ENCODE measurements at regions not wholly inside any gene's neighbourhood (a gene's known extent, or its start where the extent isn't known, plus 50 kb on each side); places are given as distances from the start of the nearest gene placed in this dataset.

DNA sequence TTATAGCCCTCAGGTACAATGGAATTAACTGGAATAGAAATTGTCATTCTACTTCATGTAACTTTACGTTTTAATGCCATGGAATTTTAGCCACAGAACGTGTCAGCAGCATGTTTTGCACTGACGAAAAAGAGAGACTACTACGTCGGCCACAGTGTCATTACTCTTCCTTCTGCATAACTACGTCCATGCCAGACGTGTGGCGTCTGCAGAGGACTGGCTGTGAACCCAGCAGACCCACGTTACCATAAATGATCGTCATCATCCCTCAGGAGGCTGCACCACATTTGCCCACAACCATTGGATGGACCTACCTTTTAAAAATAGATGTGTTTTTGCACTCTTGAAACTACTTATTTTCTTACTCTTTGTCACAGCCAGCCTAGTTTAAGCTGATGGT lies 63.8 kb upstream of the ATG10 start:
- H4K91ac ChIP-seq (ENCODE audit: low read depth, low read length) = no peak overlapping the region
- H3K14ac ChIP-seq (ENCODE audit: low read length) = no peak overlapping the region
- DNase-seq = no peak
- H3K79me1 ChIP-seq (ENCODE audit: low read length) = no peaks in the 10 kb centered on the region
- no peak overlapping the region for H2BK120ac ChIP-seq (ENCODE audit: insufficient read depth, low read length, poor library complexity)
- no peak overlapping the region for H3K18ac ChIP-seq (ENCODE audit: low read length)
- H2BK12ac ChIP-seq (ENCODE audit: low read length) = no peak overlapping the region
- no CpG with 5 or more reads among the region's 10 CpGs for WGBS (ENCODE audit: extremely low coverage, insufficient coverage, insufficient read length)
- H3K36me3 ChIP-seq (ENCODE audit: control insufficient read depth in 1 of 2, insufficient read depth in 2 of 2, low read length in 2 of 2) = no peaks in the 10 kb centered on the region
- H4K12ac ChIP-seq (ENCODE audit: low read depth, low read length) = no peak overlapping the region
- H3K27ac ChIP-seq (ENCODE audit: low read depth, low read length) = no peak overlapping the region
- H4K8ac ChIP-seq (ENCODE audit: low read depth, low read length) = no peak overlapping the region
- H3K79me2 ChIP-seq (ENCODE audit: control insufficient read depth, insufficient read depth, low read length, poor library complexity) = no peaks in the 10 kb centered on the region
- H3K9ac ChIP-seq (ENCODE audit: low read length) = no peak overlapping the region
- H3K4me2 ChIP-seq (ENCODE audit: low read length) = no peak overlapping the region
- H2BK5ac ChIP-seq (ENCODE audit: low read depth, low read length, poor library complexity) = no peak overlapping the region
- no peak overlapping the region for H3K4ac ChIP-seq (ENCODE audit: low read depth, low read length)
- no peaks in the 10 kb centered on the region for H3K27me3 ChIP-seq (ENCODE audit: insufficient read depth, low read length)
- no peaks in the 10 kb centered on the region for H3K9me3 ChIP-seq (ENCODE audit: insufficient read depth, low read depth, low read length)
- H3K23ac ChIP-seq (ENCODE audit: low read length) = no peak overlapping the region
- H3K4me3 ChIP-seq (ENCODE audit: low read depth, low read length) = no peak overlapping the region
- no peak overlapping the region for H2AK5ac ChIP-seq (ENCODE audit: low read length)
- no peak overlapping the region for H2AFZ ChIP-seq (ENCODE audit: insufficient read depth, low read length, poor library complexity)
- peaks cover 5% of the 10 kb centered on the region in 2 experiments for H3K4me1 ChIP-seq (ENCODE audit: control insufficient read depth in 1 of 2, insufficient read depth in 2 of 2, low read length in 2 of 2)

DNA sequence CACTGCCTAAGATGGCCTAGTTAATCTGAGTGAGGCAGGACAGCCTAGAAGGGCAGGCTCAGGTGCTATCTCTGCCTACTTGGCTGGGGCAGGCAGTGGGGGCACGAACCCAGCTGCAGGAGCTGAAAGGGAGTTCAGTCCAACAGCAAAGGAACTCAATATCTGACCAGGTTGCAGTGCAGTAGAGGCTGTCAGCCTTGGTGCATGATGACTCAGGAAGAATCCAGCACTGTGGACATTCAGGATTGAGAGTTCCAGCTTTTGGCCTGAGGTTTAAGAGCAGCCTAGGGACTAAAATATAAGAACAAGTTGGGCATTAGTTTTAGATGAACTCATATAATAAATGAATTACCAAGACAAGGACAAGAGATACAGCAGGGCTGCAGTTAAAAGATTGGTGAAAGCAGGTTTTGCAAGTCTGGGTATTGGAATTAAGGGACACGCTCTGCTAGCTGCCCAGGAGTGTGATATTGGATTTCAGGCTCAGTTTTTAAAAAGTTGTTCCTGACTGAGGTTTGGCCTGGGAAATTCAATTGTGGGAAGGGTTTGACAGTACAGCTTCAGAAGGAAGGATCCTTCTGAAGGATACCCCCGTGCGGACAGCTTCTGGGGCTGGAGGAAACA lies 64.7 kb upstream of the ATG10 start:
- Histone ChIP-seq H3K23ac (ENCODE audit: low read length) (no peak overlapping the region), H3K36me3 (ENCODE audit: control insufficient read depth in 1 of 2, insufficient read depth in 2 of 2, low read length in 2 of 2) (no peaks in the 10 kb centered on the region), H2AK5ac (ENCODE audit: low read length) (no peak overlapping the region), H3K79me2 (ENCODE audit: control insufficient read depth, insufficient read depth, low read length, poor library complexity) (no peaks in the 10 kb centered on the region), H2BK12ac (ENCODE audit: low read length) (no peak overlapping the region), H4K8ac (ENCODE audit: low read depth, low read length) (no peak overlapping the region), H2AFZ (ENCODE audit: insufficient read depth, low read length, poor library complexity) (no peak overlapping the region), H3K27me3 (ENCODE audit: insufficient read depth, low read length) (no peaks in the 10 kb centered on the region), H3K4me3 (ENCODE audit: low read depth, low read length) (no peak overlapping the region), H3K79me1 (ENCODE audit: low read length) (no peaks in the 10 kb centered on the region), H3K4ac (ENCODE audit: low read depth, low read length) (no peak overlapping the region), H3K4me1 (ENCODE audit: control insufficient read depth in 1 of 2, insufficient read depth in 2 of 2, low read length in 2 of 2) (peaks cover 5% of the 10 kb centered on the region in 2 experiments), H3K27ac (ENCODE audit: low read depth, low read length) (no peak overlapping the region), H3K4me2 (ENCODE audit: low read length) (no peak overlapping the region), H3K18ac (ENCODE audit: low read length) (no peak overlapping the region), H2BK5ac (ENCODE audit: low read depth, low read length, poor library complexity) (no peak overlapping the region), H4K91ac (ENCODE audit: low read depth, low read length) (no peak overlapping the region), H4K12ac (ENCODE audit: low read depth, low read length) (no peak overlapping the region), H3K9me3 (ENCODE audit: insufficient read depth, low read depth, low read length) (no peaks in the 10 kb centered on the region), H3K14ac (ENCODE audit: low read length) (no peak overlapping the region), H3K9ac (ENCODE audit: low read length) (no peak overlapping the region), H2BK120ac (ENCODE audit: insufficient read depth, low read length, poor library complexity) (no peak overlapping the region)
- no CpG with 5 or more reads among the region's 4 CpGs for WGBS (ENCODE audit: extremely low coverage, insufficient coverage, insufficient read length)
- peak in 1 of 2 donors; percentile 4 for DNase-seq

DNA sequence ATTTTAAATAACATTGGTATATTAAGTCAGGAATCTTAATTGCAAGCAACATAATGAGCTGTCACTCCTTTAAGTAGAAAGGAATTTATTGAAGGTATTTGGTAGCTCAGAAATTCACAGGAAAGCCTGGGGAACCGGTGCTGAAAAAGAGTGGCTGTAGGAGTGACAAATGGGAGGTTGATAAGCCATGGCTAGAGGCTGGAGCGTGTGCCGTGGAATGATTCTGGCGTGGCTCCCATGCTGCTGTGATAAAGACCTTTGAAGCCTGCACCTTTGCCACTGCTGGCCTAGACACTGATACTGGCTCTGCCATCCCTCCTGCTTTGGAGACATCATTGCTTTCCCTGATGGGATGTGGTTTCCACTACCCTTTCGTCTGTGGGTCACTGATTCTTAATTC lies 65.7 kb upstream of the ATG10 start:
- H4K12ac ChIP-seq (ENCODE audit: low read depth, low read length) = no peak overlapping the region
- H2BK5ac ChIP-seq (ENCODE audit: low read depth, low read length, poor library complexity) = no peak overlapping the region
- H3K79me1 ChIP-seq (ENCODE audit: low read length) = no peaks in the 10 kb centered on the region
- H3K4me2 ChIP-seq (ENCODE audit: low read length) = no peak overlapping the region
- no peak overlapping the region for H4K91ac ChIP-seq (ENCODE audit: low read depth, low read length)
- no peak overlapping the region for H3K4ac ChIP-seq (ENCODE audit: low read depth, low read length)
- H2AK5ac ChIP-seq (ENCODE audit: low read length) = peak overlapping the region; percentile 30
- no peak overlapping the region for H3K9ac ChIP-seq (ENCODE audit: low read length)
- H3K27me3 ChIP-seq (ENCODE audit: insufficient read depth, low read length) = no peaks in the 10 kb centered on the region
- H3K18ac ChIP-seq (ENCODE audit: low read length) = no peak overlapping the region
- no peak overlapping the region for H3K27ac ChIP-seq (ENCODE audit: low read depth, low read length)
- no peak overlapping the region for H2BK120ac ChIP-seq (ENCODE audit: insufficient read depth, low read length, poor library complexity)
- H2AFZ ChIP-seq (ENCODE audit: insufficient read depth, low read length, poor library complexity) = no peak overlapping the region
- H3K4me1 ChIP-seq (ENCODE audit: control insufficient read depth in 1 of 2, insufficient read depth in 2 of 2, low read length in 2 of 2) = peaks cover 5% of the 10 kb centered on the region in 2 experiments
- no peaks in the 10 kb centered on the region for H3K36me3 ChIP-seq (ENCODE audit: control insufficient read depth in 1 of 2, insufficient read depth in 2 of 2, low read length in 2 of 2)
- no peak overlapping the region for H4K8ac ChIP-seq (ENCODE audit: low read depth, low read length)
- H3K23ac ChIP-seq (ENCODE audit: low read length) = no peak overlapping the region
- peak in 1 of 2 donors; percentile 44 for DNase-seq
- no peak overlapping the region for H3K4me3 ChIP-seq (ENCODE audit: low read depth, low read length)
- no peaks in the 10 kb centered on the region for H3K9me3 ChIP-seq (ENCODE audit: insufficient read depth, low read depth, low read length)
- whole genome bisulfite sequencing (ENCODE audit: extremely low coverage, insufficient coverage, insufficient read length) = no CpG with 5 or more reads among the region's 5 CpGs
- H2BK12ac ChIP-seq (ENCODE audit: low read length) = no peak overlapping the region
- H3K79me2 ChIP-seq (ENCODE audit: control insufficient read depth, insufficient read depth, low read length, poor library complexity) = no peaks in the 10 kb centered on the region
- H3K14ac ChIP-seq (ENCODE audit: low read length) = no peak overlapping the region

DNA sequence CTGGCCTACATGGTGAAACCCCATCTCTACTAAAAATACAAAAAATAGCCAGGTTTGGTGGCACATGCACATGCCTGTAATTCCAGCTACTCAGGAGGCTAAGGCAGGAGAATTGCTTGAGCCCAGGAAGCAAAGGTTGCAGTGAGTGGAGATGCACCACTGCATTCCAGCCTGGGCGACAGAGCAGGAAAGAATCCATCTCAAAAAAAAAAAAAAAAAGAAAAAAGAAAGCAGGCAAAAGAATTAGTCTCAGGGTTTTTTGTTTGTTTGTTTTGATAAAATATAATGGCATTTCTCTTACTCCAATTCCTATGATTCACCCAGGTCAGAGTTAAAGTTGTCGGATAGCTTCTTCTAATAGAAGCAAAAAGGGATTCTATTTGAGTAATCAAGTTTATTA lies 67.0 kb upstream of the ATG10 start:
- Histone ChIP-seq H2BK12ac (ENCODE audit: low read length) (no peak overlapping the region), H2AK5ac (ENCODE audit: low read length) (no peak overlapping the region), H3K4me3 (ENCODE audit: low read depth, low read length) (no peak overlapping the region), H3K36me3 (ENCODE audit: control insufficient read depth in 1 of 2, insufficient read depth in 2 of 2, low read length in 2 of 2) (no peaks in the 10 kb centered on the region), H3K9ac (ENCODE audit: low read length) (no peak overlapping the region), H3K18ac (ENCODE audit: low read length) (no peak overlapping the region), H4K8ac (ENCODE audit: low read depth, low read length) (no peak overlapping the region), H2AFZ (ENCODE audit: insufficient read depth, low read length, poor library complexity) (no peak overlapping the region), H4K91ac (ENCODE audit: low read depth, low read length) (no peak overlapping the region), H3K4me1 (ENCODE audit: control insufficient read depth in 1 of 2, insufficient read depth in 2 of 2, low read length in 2 of 2) (peaks cover 5% of the 10 kb centered on the region in 2 experiments), H3K9me3 (ENCODE audit: insufficient read depth, low read depth, low read length) (no peaks in the 10 kb centered on the region), H3K4me2 (ENCODE audit: low read length) (no peak overlapping the region), H3K23ac (ENCODE audit: low read length) (no peak overlapping the region), H2BK5ac (ENCODE audit: low read depth, low read length, poor library complexity) (no peak overlapping the region), H3K79me1 (ENCODE audit: low read length) (no peaks in the 10 kb centered on the region), H3K14ac (ENCODE audit: low read length) (no peak overlapping the region), H2BK120ac (ENCODE audit: insufficient read depth, low read length, poor library complexity) (no peak overlapping the region), H3K79me2 (ENCODE audit: control insufficient read depth, insufficient read depth, low read length, poor library complexity) (no peaks in the 10 kb centered on the region), H3K27ac (ENCODE audit: low read depth, low read length) (no peak overlapping the region), H3K4ac (ENCODE audit: low read depth, low read length) (no peak overlapping the region), H3K27me3 (ENCODE audit: insufficient read depth, low read length) (no peaks in the 10 kb centered on the region), H4K12ac (ENCODE audit: low read depth, low read length) (no peak overlapping the region)
- no CpG with 5 or more reads among the region's 2 CpGs for WGBS (ENCODE audit: extremely low coverage, insufficient coverage, insufficient read length)
- peak; percentile 50 to 70 for DNase-seq

Data from trophoblast cell (in vitro differentiated cells and primary cell).